ENCODE measurements at regions not wholly inside any gene's neighbourhood (a gene's known extent, or its start where the extent isn't known, plus 50 kb on each side); places are given as distances from the start of the nearest gene placed in this dataset.

DNA sequence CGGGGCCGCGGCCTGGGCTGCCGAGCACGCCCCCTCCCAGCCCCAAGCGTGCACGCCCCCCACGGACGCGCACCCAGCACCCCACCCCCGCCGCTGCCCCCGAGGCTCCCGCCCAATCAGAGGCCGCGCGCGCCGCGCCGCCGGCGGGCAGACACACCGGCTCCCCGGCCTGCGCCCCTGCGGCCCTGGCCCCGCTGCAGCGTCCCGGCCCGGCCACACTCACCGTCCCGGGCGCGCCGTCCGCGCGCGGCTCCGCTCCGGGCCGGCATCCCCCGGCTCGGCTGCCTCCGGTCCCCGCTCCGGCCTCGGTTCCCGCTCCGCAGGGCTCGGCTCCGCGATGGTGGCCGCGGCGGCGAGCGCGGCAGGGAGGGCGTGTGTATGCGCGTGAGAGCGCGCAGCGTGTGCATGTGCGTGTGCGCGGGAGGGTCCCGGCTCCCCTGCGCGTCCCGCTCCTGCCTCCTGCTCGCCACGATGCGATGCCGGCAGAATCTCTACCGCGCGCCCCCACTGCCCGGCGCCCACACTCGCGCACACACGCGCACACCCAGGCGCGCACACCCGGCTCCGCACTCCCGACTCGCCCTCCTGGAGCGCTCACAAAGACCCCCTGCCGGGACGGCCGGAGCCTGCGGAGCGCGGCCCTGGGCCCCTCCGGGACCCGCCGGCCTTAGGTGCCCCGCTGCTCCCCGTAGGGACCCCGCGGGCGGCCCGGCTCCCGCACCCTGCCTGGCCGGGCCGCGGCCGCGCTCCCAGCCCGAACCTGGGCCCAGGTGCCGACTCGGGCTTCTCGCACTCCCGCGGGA is 186.5 kb upstream of the LINGO1 start:
- no peak for DNase-seq

DNA sequence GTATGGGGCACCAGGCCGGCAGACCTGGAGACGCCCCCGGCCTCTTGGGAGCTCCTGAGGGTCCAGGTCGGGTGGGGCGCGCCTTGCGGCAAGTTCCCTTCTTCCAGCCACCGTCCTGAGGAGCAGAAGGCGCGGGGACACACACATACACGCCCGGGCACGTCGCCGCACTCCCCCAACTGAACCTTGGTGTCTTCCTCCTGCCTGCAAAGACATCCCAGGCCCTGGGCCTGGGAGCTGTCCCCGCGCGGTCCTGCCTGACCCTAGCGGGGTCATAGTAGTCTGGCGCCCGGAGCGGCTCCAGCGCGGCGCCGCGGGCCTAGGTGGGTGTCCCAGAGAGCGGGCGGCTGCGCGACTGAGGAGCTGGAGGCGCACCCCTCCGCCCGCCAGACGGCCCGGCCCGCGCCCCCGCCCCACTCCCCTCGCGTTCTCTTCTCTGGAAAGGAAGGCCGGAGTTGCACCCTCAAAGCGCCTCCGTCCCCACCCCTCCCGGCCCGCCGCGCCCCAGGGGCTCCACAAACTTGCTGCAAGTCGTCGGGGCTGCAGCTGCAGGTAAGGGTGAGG is 185.9 kb upstream of the LINGO1 start:
- DNase-seq, result no peak

DNA sequence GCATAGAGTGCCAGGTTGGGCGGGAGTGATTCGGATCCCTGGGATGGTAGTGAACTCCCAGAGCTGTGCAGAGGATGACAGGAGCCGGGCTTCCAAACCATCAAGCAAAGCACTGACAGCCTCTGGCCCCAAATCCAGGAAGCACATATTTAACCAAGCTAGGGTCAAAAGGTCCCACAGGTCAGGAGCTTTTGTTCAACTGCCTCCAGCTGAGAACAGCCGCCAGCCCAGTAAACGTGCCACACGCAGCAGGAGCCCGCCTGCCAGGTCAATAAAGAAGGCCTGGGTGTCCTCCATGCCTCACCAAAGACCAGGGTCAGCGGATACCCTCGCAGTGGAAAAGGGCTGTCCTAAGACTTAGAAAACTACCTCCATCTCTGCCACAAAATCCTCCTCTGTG is 184.7 kb upstream of the LINGO1 start:
- no peak for DNase-seq

DNA sequence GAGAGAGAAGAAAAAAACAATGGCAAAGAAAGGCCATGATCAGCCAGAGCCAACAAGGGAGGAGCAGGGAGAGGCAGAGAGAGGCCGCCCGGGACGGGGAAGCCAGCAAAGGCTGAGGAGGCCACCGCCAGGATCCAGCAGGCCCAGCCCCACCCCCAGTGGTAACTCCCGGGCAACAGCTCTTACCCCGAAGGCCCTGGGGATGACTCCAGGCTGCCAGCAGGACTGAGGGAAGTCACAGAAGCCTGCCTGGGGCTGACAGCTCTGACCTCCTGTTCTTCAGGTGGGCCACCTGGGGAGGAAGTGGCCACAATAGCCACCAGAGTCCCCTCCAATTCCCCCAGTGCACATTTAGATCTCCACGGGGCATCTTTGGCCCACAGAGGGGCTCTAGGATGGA is 184.3 kb upstream of the LINGO1 start:
- no peak for DNase-seq

DNA sequence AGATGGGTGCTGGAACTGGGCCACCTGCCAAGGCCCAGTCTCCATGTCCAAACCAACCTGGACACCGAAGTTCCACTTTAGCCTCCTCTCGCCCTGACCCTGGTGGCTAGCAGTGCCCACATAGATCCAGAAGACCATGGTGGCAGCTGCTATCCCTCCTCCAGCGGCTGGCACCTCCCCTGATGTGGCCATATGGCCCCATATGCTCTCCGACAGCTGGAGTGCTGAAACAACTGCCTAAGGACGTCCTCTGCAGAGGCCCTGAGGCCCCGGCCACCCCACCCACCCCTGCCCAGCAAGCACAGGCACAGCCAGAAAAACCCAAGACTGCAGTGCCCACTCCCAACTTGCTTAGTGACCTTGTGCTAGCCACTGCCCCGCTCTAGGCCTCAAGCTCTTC is 182.3 kb upstream of the LINGO1 start:
- no peak for DNase-seq

DNA sequence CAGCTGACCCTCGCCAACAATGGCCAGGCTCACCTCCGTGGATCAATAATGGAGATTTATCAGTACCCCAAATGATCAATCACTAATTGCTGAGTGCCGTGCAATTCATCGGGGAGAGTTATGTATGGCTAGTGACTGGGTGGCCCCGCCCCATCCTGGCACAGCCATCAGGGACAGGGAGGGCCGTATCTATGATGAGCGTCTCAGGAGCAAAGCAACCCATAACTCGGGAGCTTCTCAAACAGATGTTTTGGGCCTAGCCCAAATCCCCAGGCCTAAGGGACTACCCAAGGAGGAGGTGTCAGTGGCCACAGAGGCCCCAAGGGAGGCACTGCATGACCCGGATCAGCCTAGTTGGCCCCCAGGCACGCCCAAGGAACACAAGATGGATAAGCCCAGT is 180.0 kb upstream of the LINGO1 start:
- no peak for DNase-seq

DNA sequence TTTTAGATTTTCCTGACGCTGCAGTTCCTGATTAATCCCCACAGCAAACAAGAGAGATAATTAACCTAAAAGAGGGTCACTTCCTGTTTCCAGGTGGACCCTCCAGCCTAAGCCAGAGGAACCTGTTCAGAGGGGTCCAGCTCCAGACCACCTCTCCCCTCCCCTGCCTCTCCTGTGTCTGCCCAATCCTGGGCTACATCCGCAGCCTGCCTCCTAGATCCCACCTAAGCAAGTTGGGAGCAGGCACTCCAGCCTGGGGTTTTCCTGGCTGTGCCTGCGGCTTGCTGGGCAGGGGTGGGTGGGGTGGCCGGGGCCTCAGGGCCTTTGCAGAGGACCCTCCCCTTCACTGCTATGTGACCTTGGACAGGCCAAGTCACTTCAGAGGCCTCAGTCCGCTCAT is 178.6 kb upstream of the LINGO1 start:
- no peak for DNase-seq

DNA sequence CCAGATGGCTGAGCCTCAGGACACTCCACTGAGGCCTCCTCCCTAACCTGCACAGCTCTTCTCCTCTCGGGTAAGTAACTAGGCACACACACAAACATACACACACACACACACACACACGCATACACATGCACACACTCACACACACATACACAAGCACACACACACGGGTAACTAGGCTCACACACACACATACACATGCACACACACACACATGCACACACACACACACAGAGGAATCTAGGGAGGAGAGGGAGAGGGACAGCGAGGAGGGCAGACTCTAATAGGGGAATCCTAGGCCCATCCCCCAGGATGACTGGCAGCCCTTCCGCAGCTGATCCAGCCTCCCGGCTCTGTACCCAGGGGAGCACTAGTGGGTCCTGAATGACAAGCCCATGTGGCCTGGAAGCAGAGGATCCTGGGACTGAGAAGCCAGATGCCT is 177.4 kb upstream of the LINGO1 start:
- no peak for DNase-seq

DNA sequence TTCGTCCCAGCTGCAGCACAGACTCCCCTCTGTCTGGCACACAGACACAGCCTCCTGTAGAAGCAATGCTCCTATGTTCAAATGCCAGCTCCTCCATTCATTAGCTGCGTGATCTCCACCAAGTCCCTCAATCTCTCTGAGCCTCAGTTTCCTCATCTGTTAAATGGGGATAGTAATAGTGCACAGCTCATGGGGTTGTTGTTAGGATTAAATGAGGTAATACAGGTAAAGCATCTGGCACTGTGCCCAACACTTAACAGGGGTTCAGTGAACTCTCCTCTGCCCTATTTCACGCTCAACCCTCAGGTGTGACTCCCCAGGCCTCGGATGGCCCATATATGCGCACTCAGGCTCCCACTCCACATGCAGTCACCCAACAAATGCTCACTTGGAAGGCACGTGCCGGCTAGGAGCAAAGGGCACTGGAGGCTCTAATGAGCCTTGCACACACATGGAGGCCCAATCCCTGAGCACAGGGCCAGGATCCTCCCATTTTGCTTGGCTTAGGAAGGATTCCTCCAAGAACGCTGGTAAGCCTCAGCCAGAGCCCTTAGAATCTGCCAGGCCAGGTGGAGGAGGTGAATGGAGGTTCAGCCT is 176.0 kb upstream of the LINGO1 start:
- no peak for DNase-seq

DNA sequence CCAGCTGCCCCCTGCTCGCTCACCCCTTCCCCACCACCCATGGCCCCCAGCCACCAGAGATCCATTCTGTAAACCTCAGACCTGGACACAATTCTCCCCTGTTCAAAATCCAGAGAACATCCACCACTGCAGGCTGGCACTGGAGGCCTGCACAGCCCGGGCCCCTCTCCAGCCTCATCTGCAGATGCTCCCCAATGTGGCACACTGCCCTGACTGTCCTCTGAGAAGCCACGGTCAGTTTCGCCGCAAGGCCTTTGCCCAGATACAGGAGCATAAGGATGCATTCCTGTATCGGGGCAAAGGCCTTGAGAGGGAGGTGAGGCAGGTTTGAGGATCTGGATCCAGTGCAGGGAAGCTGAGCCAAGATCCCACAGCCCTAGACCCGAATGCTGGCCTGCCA is 175.4 kb upstream of the LINGO1 start:
- no peak for DNase-seq

DNA sequence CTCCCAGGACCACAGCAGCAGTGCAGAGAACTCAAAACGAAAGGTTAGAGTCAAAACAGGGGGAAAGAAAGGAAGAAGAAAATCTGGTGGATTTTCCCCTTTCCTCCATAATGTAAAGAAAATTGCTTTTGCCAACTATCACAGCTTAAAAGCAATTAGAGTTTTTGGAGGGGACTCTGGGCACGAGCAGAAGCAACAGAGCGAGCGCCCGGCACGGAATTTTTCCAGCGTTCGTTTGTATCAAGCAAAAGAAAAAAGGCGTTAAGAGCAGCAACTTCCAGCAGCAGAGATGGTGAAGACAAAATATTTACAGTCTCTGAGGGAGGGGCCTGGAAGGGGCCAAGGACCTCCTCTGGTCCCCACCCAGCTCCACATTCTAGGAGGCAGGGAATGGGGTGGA is 174.9 kb upstream of the LINGO1 start:
- no peak for DNase-seq

DNA sequence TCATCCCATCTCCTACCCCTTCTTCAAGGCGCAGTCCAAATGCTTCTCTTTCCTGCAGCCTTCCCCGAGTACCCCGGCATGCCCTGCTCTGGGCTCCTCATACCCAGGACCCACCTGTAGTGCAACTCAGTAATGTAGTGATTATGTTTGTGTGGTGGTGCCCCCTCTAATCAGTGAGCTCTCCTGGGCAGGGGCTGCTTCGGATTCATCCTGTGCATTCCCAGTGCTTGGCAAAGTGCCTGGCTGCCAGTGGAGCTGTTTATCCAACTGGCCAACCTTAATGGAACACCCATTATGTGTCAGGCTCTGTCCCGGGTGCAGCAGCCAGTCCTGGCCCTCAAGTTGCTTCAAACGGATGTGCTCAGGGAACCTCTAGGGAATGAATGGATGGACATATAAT is 174.4 kb upstream of the LINGO1 start:
- DNase-seq, result no peak

DNA sequence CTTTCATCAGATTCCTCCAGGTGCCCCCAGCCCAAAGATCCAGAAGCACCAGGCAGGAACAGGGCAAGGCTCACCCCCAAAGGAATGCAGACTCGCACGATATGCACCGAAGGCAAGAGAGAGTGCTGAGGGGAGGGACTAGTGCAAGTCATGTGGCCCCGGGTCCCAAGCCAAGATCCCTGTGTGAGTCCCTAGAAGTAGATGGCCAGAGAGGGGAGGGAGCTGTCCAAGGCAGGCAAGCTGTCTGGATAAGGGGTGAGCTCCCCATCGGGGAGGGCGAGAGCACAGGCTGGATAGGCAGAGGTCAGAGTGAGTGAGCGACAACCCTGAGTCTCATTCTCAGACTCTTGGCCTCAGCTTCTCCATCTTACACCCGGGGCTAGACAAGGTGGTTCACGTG is 171.5 kb upstream of the LINGO1 start:
- no peak for DNase-seq

DNA sequence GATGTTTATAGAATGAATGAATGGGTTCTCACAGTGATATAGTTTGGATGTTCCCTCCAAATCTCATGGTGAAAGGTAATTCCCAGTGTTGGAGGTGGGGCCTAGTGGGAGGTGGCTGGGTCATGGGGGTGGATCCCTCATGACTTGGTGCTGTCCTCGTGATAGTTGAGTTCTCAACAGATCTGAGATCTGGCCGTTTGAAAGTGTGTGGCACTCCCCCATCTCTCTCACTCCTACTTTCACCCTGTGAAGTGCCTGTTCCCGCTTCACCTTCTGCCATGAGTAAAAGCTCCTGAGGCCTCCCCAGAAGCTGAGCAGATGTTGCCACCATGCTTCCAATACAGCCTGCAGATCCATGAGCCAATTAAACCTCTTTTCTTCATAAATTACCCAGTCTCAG is 170.8 kb upstream of the LINGO1 start:
- DNase-seq, result no peak

DNA sequence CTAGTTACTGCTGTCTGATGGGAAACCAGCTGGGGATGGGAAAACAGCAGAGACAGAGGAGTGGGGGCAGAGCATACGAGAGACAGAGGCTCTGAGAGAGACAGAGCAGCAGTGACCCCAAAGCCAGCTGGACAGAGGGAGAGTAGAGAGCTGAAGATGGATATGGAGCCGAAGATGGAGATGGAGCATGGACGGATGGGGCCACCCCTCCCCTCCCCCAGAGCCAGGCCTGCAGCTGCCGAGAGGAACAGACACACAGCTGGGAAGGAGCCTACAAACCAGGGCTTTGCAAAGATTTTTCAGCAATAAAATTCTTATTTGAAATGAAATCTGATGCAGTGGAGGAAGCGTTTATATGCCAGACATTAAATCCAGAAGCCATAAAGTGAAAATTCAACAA is 167.6 kb upstream of the LINGO1 start:
- no peak for DNase-seq

DNA sequence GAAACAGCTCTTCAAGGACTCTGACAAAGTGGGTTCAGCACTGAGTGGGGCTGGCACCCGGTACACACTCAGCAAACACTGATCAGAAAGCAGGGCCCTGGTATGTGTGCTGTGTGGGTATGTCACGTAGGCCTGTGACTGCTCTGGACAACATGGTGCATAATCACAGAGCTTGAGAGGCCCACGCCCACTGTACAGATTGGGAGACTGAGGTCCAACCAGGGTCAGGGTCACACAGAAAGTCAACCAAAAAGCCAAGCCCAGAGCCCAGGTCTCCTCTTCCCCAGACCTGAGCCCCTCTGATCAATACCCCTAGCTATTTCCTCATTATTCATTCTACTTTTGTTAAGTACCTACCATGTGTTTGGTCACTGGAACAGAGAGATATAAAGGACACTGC is 166.1 kb upstream of the LINGO1 start:
- no peak for DNase-seq

DNA sequence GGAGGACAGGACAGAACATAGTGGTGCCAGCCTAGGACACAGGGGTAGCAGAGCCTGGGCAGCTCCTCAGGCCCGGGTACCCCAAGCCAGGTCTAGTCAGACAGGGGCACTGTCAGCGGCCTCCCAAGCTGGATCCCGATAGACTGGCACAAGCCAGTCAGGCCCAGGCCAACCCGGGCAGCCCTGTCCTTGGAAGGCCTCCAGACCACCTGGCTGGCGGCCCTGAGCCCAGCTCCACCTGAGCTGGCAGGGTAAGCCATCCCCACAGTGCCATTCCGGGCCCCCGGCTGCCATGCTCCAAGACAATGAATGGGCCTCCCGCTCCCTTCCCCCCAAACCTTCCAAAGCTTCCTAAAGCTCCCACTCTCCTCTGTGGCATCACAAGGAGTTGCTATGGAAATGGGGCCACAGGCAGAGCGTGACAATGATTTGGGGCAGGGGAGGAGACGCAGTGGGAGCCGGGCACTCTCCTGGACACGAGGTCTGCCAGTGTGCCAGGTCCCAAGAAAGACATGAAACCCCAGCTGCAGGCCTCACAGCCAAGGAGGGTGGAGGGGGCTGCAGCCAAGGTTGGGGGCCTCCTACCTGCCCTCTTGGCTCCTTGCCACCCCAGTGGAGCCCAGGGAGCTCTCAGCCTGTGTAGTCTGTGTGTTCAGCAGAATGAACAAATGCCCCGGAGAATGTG is 165.6 kb upstream of the LINGO1 start:
- DNase-seq, result no peak

DNA sequence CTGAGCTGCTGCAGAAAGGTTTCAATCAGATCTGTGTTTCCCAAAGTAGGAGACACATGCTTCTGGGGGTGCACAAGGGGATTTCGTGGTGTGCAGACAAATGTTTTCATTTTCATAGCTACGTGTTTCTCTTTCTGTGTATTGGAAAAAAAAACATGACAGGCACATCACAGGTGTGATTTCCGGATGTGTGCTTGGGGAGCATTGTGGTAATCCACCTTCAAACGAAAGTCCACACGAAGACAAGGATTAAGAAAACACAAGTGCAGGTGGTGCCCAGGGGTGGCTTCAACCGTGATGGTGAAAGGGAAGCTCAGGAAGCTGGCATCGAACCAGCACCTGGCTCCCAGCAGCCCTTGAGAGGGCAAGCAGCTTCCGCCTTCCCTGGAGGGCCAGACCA is 164.6 kb upstream of the LINGO1 start:
- DNase-seq, result no peak

DNA sequence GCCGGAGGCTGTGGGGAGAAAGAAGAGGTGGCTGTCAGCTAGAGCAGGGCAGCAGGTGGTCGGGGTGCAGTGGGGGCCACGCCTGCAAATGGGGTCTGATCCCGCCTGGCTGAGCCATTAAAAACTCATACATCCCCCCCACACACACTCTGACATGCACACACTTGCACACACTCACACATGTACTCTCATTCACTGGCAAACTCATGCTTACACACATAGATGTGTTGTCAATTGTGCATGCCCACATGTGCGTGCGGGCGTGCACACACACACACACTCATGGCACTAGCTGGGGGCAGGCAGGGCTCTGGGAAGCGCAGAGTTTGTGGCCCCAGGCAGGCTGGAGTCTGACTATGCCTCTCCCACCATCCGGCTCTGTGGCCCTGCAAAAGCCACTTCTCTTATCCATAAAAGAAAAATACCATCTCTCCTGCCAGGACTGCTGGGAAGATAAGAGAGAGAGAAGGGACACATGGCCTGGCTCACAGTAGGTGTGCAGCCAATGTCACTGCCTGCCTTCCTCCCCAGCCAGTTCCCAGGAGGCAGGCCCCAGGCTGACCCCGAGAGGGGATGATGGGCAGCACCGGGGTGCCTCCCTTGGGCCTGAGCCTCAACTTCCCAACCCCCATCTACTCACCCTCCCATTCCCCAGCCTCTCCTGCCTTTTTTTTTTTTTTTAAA is 163.5 kb upstream of the LINGO1 start:
- DNase-seq, result no peak

DNA sequence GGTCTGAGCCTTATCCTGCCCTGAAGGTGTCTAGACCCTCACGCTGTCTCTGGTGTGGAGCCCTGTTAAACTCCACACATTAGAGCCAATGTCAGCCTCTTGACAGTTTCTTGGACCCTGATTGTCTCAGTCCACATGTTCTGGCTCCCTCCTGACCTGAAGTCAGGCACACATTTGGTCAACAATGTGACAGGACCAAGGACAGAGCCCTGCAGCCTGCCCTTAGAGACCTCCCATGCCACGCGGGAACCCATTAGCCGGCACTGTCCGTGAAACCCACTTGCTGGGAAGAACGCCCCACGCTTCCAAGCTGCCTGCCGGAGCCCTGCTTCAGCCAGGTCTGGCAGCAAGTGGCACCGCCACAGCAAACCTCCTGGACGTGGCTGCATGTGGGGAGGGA is 162.7 kb upstream of the LINGO1 start:
- DNase-seq, result no peak

DNA sequence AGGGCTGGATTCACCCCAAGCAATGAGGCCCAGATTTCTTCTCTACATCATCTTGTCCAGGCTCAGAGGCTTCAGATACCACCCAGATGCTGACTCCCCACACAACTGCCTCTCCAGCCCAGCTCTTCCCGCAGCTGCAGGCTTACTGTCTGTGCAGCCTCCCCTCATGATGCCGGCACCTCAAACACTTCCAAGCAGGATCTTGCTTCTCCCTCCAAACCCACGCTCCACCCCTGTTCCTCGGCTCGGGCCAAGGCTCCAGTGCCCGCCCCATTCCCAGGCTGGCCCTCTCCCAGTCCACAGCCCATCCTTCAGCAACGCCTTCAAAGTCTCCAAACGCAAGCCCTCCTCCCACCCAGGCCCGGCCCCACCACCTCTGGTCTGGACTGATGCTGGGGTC is 159.2 kb upstream of the LINGO1 start:
- DNase-seq, result no peak

DNA sequence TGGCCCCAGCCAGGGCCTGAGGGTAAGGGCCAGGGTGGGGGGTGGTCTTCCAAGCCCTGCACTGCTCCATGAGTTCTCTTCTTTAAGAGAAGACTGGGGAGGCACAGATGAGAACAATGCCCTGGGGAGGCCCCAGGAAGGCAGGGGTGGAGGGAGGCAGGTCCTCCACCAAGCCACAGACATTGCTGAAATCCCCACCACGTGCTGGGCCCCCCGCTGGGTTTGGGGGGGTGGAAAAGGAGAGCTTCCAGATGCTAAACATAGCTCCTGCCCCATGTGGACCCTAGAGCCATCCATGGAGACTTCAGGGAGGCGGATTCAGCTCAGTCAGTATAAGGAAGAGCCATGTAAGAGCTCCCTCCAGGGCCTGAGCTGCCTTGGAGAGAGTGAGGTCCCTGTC is 157.8 kb upstream of the LINGO1 start:
- DNase-seq, result no peak

DNA sequence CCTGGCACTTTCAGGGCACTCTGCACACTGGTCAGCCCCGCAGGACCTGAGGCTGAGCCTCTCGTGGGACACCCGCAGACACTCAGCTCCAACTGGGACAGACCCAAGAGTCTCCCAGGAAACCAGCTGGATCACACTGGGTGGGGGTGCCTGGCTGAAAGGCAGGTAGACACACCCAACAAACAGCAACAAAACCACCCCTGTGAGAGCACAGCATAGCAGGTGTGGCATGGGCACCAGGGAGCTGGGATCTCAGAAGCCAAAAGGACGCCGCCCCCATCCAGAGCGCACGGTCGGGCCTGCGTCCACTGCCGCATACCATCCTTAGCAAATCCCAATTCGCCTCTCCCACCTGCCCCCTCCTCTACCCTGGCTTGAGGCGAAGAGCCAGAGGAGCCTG is 154.2 kb upstream of the LINGO1 start:
- DNase-seq, result no peak
